CD4-positive, alpha-beta T cell treated with Interleukin-12 subunit alpha and Interleukin-12 subunit beta, for 1 hour (primary cell): ENCODE measurements at regions not wholly inside any gene's neighbourhood (a gene's known extent, or its start where the extent isn't known, plus 50 kb on each side); places are given as distances from the start of the nearest gene placed in this dataset.

Source experiments
- DNase-seq: peaks from one replicate; pipeline ENCODE4 v3.0.0-alpha.2; 2020

DNA sequence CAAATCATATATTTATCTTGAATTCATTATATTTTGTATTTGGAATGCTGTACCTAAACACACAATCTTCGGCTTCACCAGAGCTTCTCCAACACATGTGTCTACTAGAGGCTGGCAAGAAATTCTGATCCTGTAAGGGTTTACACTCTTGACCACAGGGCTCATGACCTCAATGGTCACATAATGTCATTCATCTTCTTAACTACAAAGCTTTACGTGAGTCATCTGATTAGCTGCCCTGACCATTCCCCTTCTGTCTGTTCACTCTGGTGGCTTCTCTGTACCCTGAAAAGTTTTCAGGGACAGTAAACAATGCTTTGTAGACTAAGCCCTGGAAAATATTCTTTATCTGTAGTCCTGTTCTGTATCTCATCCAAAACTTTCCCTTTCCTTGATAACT lies 423.9 kb downstream of the CMPK2 start:
- no peak for DNase-seq

DNA sequence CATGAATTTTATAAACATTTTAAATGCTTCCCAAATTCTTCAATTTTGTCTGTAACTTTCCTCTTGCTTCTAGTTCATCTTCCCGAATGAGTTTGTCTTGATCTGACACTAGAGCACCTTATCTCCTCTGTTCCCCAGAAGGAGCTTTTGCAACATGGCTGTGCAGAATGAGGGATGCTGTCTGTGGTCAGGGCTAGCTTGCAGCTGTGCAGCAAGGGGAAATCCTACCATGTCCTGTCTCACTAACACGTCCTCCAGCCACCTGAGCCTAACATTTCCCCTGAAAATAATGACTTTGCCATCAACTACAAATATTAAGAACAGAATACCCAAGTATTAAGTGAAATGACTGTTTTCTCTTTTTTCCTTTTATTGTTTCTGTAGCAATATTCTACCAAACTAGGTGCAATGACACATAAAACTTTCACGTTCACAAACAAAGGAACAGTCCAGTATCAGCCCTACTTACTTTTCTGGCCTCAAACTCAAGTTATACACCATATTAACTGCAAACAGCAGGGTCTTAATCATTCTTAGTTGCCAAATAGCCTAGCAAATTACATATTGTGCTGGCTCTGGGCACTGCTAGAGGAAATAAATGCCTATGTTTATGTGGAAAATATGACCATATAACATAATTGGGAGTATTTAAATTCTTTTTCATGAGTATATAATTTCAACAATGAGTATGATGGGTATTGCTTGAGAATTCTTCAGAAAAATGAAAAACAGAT lies 423.3 kb downstream of the CMPK2 start:
- no peak for DNase-seq

DNA sequence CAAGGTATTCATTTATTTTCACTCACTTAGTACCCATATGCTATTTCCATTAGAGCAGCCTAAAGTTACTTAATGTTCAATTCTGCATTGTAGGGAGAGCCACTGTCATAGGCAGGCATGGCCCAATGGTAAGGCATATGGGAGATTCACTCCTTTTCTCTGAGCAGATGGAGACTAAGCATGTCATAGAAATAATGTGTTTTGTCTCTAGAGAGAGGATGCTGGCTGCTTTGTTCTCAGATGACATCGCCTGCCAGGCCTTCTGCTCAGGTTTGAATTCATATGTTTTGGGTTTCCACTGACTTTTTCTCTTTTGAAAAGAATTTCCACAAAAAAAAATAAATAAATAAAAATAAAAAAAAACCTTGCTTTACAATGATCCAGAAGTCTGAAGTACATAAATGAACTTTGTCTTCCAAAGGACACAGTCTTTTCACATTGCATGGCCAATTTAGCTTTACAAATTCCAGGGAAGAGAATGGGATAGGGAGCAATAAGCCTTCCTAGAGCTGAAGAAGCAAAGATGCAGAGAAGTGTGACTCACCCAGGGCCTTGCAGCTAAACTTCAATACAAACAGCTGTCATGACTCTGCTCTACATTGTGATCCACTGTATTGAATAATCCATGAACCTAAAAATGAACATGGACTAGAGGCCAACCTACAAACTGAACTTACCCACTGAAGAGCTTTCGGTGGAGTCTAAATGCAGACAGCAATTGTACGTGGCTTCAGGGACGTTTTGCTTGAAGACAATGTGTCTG lies 422.5 kb downstream of the CMPK2 start:
- no peak for DNase-seq

DNA sequence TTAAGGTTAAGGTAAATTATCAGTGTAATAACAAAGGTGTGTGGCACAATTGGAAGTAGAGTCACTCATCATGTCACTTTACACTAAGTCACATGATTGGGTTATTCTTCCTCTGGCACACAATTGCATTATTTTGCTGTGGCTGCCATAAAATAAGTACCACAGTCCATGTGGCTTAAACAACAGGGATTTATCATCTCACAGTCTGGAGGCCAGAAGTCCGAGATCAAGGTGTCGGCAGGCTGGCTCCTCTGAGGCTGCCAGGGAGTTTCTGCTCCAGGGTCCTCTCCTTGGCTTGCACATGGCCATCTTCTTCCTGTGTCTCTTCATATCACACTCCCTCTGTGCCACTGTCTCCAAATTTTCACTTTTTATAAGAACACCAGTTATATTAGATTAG lies 421.2 kb downstream of the CMPK2 start:
- no peak for DNase-seq

DNA sequence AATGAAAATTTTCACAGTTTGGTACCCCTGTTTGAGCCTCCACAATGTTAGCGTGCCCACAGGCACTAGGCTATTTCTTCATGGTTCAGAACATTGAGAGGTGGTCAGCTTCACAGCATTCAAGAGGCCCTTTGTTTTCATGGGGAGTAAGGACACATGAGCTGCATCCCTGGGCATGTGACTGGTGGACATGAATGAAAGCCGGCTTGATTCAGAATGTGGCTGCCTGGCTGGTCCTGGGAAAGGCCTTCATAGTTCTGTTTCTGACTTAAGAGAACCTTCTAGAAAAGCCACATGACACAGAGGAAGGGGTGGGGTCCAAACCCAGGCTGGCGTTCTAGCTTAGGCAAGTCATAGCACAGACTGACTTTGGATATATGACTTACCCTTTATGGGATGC lies 420.6 kb downstream of the CMPK2 start:
- DNase-seq: no peak

DNA sequence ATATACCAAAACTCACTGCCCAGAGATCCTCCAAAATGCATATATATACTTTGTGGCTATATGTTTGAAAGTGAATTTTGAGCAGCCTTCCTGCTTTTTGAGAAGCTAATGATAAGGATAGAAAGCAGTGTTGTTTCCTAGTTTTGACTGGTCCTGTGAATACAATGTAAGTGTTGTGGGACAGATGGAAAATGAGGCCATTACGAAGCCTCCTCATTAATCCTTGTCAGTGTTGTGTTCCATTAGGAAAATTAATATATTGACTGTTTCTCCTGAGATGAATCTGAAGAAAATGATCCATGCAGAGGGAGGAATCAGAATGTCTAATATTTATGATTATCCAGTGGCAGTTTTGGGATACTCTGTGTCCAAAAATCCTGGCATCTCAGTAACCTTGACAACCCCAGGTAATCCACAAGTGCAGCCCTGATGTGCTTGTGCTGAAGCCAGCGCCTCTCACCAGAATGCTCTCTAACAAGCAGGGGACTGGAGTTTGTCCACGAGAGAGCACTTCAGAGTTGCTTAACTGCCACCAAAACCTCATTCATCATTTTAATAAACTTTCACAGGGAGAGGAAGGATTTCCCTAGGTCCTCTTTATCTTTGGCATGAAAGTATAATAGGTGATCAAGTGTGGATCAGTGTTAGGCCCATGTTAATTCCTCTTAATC lies 418.6 kb downstream of the CMPK2 start:
- DNase-seq: no peak

DNA sequence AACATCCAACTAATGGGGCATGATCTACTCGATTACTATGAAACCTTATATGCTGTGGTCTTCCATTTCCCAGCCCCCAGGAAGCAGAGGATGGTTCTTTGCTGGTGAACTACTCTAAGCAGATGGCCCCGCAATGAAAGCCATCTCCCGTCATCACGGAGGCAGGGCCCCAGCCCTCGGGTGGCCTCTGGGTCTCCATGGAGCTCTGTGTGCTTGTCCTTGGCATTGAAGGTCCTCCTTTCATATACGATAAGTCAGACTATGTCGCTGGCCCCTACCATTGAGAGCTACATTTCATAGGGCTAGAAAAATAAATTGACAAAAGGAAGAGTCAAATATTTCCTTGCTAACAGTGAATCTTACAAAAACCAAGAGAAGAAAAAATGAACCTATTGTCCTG lies 416.8 kb downstream of the CMPK2 start:
- DNase-seq: no peak

DNA sequence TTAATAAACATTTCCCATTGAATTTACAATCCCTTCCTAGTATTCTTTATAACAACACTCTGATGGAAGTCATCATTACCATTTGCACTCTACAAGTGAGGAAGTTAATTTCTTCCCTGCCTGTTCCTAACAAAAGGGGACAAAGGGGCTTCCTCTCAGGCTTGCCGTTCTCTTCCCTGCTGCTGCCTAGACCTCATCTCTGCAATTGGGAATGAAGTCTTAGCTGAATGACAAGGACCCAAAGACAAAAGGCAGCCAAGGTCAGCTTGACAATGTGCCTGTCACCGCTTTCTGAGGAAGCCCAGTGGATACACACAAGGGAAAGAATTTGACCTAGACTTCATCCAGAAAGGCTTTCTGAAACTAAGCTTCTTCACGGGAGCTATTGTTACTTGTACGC lies 416.4 kb downstream of the CMPK2 start:
- no peak for DNase-seq

DNA sequence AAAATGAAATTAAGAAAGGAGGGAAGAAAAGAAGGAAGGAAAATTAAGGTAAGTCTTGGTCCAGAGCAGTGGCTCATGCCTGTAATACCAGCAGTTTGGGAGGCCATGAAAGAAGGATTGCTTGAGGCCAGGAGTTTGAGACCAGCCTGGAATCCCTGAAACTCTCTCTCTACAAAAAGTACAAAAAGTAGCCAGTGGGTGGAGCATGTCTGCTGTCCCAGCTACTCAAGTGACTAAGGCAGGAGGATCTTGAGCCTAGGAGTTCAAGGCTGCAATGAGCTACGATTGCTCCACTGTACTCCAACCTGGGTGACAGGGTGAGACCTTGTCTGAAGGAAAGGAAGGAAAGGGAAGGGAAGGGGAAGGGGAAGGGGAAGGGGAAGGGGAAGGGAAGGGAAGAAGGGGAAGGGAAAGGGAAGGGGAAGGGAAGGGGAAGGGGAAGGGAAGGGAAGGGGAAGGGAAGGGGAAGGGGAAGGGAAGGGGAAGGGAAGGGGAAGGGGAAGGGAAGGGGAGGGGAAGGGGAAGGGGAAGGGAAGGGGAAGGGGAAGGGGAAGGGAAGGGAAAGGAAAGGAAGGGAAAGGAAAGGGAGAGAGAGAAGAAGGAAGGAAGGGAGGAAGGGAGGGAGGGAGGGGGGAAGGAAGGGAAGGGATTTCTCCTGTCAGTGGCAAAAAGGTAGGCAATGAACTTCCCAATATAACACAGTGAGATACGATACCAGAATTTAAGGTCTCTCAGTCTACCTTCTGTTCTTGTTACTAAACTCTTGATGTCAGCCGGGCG lies 412.8 kb downstream of the CMPK2 start:
- DNase-seq: no peak

DNA sequence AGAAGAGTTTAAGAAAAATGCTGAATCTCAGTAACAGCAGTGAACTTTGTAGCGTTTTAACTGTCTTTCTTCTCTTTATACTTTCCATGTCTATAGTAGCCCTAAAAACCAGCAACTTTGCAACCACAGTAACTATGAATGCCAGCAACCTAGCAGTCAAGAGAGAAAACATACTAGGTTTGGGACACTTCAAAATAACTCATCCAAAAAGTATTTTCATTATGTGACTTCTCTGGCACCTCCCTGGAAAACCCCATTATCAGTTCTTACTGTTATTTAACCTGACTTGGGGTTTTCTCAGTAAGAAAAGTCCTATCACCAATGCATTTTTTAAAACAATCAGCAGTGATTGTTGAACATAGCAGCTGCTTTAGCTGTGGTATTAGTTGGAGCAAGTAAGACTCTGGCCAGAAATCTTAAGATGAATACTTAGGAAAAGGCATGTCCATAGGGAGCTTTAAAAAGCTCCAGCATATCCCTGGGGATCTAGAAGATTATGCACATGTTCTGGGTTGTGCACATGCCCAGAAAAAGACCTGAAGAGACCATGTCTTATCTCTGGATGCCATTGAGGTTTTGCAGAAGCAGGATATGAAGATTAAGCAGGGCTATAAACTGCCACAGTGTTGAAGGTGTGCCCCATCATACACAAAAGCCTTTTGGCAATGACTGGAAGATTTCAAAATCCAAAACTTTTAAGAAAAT lies 411.3 kb downstream of the CMPK2 start:
- no peak for DNase-seq

DNA sequence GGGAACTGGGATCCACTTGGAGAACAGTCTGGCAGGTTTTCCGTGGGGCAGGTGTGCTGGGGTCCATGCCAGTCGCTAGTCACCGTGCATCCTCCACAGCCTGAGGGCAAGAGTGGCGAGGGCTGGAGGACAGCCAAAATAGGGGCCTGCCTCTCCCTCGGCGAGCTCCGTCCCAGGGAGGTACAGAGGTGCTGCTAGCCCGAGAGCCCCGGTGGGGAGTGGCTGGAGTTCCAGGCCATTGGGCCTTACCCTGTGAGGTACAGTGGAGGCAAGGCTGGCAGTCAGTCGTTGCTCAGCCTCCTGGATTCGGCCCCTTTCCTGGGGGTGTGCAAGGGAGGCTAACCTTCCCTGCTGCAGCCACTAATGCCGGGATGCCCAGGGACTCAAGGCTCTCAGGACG lies 406.6 kb downstream of the CMPK2 start:
- DNase-seq: no peak

DNA sequence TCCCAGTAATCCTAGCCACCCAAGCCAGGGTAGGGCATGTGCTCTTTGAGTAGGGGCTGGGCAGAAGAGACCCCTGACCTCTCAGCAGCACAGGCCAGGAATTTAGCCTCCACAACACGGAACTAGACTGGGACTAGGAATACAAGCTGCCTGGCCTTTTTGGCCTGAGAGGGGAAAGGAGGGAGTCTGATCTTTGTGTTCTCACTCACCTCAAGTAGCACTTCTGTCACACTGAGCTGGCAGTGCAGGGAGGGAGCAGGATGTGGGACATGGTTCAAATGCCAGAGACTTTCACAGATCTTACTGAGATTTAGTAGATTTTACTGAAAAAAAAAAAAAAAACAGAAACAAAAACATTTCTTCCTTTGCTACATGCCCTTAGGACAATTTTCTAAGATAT lies 395.2 kb downstream of the CMPK2 start:
- no peak for DNase-seq

DNA sequence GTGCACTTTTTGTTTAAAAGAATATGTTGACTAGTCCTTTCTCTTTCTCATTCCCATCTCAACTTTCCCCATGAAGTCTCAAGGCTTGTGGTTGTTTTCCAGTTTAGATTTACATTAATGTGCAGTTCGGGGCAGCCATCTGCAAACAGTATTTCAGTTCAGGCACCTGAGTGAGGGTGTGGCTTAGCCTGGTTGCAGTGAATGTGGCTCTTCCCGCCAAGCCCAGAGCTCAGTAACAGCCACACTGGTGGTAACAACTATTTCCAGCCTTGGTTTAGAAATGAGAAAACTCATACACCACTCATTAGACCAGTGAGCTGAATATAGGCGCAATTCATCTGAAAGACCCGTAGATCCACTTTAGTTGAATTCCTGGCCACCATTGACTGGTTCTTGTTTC lies 394.3 kb downstream of the CMPK2 start:
- DNase-seq: no peak

DNA sequence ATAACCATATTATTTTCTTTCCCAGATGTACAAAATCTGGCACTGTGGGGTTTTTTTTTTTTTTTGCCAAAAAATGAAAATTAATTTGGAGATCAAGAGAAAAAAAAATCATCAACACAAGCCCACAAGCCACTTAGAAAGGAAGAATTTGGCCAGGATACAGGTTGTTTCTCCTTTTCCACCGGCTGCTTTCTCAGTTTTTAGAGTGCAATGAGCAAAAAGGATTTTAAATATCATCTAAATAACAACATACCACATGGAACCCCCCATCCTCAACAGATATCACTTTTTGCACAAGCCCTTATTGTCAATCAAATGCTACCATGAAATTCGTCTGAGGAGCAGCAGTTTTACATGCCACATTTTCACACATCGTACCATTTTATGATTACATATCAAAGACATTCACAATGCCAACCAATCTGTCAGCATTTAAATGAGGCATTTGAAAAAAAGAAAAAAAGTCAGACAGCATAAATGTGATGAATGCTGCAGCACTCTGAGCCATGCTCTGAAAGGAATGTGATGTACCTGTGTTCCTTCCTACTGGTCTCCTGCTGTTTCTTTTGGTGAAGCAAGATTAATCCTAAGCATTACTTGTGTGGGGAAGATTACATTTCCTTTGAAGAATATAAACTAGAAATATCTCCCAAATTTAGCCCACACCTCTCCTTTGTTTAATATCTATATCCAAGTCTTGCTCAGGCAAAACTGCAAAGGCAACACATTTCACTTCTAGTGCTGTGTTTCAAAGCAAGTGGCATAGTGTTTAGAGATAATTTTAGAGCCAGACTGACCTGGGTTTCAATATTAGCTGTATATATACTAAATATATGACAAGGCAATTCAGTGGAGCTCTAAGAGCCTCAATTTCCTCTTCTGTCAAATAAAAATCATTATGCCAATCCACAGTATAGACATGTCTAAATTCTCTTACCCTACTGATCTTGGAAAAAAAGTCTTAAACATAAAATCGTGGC lies 391.3 kb downstream of the CMPK2 start:
- no peak for DNase-seq

DNA sequence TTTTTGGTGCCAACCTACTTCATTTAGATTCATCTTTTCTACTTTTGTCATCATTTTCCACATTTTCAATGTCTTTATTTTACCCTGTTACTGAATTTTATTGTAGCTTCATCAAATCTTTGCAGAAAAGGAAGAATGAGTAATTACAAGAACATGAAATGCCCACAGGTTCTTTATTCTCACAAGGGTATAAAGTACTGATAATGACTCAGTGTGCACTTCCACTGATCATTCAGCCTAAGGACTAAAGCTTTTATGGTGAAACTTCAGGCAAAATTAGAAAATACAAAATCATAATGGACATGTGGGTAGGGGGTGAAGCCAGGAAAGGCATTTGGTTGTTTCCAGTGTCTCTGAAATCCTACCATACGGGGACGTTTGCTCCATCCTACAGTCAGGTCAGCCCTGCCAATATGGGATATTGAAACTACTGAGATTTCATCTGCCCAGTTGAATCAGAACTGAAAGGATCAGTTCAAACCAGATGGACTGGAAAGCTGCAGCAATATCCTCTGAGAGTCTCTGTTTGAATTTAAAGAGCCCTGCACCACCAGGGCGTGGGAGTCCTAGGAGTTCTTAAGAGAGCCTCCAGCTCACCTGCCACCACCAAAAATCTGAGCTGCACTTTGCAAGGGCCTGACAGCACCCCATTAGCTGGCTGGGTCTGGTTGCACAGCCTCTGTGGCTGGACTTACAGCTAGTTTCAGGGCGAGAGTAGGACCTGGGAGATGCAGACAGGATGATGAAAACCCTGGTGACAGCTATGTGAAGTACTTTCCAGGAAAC lies 390.4 kb downstream of the CMPK2 start:
- no peak for DNase-seq

DNA sequence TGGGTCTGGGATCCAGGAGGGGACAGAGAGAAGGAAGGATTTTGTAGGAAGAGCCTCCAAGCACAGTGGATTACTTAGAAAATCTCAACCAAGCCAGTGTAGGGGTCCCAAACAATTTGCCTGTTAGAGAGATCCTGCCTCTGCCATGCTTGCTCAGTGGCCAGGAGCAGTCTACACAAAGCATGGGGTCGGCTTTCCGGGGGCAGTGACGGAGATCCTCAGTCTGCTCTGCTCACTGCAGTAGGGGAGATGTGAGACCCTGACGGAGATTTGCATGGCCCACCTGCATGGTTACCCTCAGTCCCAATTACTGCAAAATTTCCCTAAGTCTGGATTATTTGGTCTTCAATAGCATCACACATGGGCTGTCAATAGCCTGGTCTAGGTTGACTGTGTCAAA lies 385.2 kb downstream of the CMPK2 start:
- no peak for DNase-seq

DNA sequence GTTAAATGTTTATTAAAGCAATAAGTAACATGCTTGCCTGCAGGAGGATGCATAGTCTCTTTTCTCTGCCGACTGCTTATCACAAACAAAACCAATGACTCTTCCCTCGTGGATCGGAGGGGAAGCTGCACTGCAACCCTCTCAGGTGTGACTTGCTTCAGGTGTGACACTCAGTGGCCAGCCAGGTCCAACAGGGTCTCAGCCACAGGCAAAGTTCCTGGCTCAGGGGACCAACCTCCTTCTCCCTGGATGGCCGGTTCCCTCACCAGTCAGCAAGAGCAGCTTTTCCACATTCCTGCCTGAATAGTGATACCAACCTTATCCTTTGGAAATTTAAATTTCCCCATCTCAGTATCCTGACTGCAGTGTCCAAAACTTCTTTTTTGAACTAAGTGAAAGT lies 383.5 kb downstream of the CMPK2 start:
- DNase-seq: no peak

DNA sequence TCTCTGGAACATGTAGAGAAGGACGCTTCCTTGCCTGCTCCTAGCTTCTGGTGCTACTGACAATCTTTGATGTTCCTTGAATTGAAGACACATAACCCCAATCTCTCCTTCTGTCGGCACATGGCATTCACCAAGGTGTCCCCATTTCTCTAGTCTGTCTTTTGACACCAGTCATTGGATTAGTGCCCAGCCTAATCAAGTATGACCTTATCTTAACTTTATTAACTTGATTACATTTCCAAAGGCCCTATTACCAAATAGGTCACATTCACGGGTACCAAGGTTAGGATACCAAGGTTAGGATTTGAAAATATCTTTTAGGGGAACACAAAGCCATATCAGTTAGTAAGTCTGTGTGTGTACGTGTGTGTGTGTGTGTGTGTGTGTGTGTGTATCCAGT lies 377.9 kb downstream of the CMPK2 start:
- no peak for DNase-seq

DNA sequence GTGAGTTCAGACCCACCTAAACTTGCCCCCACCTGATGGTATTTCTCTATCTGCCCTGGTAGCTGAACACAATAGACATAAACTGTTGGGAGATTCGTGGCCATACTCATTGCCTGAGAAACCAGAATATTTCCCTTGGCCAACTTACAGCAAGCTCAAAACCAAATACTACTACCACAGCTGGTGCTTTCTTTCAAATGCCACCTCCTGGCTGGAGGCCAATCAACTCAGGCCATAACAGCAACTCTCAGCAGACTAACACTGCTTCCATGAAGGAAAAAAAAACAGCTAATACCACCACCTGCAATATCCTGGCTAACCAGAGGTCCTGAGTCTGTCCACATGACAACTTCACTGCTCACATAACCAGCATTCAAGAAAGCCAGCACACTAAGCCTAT lies 373.1 kb downstream of the CMPK2 start:
- DNase-seq: no peak

DNA sequence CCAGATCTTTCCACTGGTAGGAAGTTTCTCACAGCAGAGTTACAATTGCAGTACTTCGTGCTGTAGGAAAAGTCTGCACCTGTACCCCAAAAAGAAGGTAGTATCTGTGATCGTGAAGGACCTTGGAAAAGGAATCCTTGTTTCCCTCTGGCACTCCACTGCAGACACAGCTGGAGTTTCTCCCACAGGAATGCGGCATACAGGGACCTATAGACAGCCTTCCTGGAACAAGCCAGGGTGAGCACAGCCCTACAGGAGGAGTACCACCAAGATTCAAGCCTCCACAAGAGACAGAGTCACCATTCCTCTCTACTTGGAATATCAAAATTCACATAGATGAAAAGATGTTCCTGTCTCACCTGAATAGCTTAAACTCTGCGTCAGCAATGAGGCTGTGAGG lies 372.4 kb downstream of the CMPK2 start:
- DNase-seq: no peak

DNA sequence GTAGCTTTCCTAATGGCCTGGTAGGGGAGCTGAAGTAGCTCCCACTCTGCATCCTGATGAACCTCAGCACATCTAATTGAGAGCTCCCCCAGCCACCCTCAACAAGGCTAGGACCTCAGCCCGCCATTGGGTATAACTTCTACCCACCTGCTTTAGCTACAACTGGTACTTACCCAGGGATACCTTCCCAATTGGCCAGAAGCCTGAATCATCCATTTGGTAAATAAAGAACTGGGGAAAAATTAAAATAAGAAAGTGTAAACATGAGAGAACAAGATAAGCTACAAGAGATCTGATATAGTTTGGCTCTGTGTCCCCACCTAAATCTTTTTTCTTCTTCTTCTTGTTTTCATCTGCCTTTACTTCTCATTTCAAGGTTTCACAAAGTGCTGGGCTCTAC lies 372.0 kb downstream of the CMPK2 start:
- no peak for DNase-seq
